ENCODE measurements at regions not wholly inside any gene's neighbourhood (a gene's known extent, or its start where the extent isn't known, plus 50 kb on each side); places are given as distances from the start of the nearest gene placed in this dataset.
A peak's percentile ranks its signal among the peaks of the same experiment; 100 is the strongest.

DNA sequence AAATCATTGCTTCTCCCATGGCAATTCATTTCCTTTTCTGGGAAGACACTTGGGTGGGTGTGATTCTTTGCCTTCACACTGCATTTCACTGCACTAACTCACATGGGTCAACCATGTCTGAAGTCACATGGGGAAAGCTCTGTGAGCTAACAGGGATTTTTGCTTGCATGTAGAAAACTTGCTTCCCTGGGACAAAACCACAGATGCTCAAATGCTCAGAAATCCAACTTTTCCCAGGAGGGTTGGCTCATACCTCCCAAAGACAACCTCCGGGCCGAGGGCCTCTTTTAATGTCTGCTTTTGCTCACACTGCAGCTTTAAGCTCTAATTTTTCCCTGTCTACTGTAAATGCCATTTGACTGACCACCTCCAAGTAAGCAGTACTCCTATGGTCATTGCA, 1695.2 kb downstream of the STIM2 start:
- TF ChIP-seq, protein P1, sequence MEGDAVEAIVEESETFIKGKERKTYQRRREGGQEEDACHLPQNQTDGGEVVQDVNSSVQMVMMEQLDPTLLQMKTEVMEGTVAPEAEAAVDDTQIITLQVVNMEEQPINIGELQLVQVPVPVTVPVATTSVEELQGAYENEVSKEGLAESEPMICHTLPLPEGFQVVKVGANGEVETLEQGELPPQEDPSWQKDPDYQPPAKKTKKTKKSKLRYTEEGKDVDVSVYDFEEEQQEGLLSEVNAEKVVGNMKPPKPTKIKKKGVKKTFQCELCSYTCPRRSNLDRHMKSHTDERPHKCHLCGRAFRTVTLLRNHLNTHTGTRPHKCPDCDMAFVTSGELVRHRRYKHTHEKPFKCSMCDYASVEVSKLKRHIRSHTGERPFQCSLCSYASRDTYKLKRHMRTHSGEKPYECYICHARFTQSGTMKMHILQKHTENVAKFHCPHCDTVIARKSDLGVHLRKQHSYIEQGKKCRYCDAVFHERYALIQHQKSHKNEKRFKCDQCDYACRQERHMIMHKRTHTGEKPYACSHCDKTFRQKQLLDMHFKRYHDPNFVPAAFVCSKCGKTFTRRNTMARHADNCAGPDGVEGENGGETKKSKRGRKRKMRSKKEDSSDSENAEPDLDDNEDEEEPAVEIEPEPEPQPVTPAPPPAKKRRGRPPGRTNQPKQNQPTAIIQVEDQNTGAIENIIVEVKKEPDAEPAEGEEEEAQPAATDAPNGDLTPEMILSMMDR (IDR thresholded peaks at IDR 0.05), result no peak
- TF ChIP-seq EP300 (IDR thresholded peaks at IDR 0.05) (no peak), POLR2A (IDR thresholded peaks at IDR 0.05) (no peak), POLR2AphosphoS5 (IDR thresholded peaks at IDR 0.05) (no peak)
- no peak for DNase-seq
- Histone ChIP-seq H3K36me3 (no peaks in the 10 kb centered on the region), H3K4me1 (no peaks in the 10 kb centered on the region), H3K9me3 (peaks cover 0 to 7% (median 0%) of the 10 kb centered on the region in 4 donors), H3K4me3 (no peak overlapping the region), H3K27me3 (no peaks in the 10 kb centered on the region), H3K27ac (no peak overlapping the region)
- 62 to 82% (median 70%) methylated on average over 2 of the region's 2 CpGs for WGBS, 5 donors
- intact Hi-C loops (cut with DNase I; ENCODE audit: low total_unique reads), result no loop called here

DNA sequence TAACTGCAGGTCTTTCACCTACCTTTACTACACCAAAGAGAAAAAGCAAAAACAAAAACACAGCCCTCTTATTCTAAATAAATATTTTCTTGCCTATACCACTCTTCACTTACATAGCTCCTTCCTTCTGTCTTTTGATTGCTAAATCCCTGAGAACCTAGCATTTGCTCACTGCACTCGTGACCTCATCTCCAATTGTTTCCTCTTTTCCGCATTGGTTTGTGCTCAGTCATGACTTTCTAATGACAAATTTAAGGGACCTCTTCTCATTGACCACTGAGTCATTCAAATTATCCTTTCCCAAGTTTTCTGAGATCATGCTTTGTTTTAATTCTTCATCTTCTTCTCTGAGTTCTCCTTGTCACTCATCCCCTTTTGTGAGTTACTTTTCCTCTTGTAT, 1697.1 kb downstream of the STIM2 start:
- Histone ChIP-seq H3K4me1 (no peaks in the 10 kb centered on the region), H3K9me3 (peaks cover 0 to 7% (median 0%) of the 10 kb centered on the region in 4 donors), H3K4me3 (no peak overlapping the region), H3K36me3 (no peaks in the 10 kb centered on the region), H3K27ac (no peak overlapping the region), H3K27me3 (no peaks in the 10 kb centered on the region)
- no peak for DNase-seq
- intact Hi-C loops (cut with DNase I; ENCODE audit: low total_unique reads), result no loop called here
- TF ChIP-seq, protein P1 (IDR thresholded peaks at IDR 0.05), result no peak
- TF ChIP-seq POLR2AphosphoS5 (IDR thresholded peaks at IDR 0.05) (no peak), POLR2A (IDR thresholded peaks at IDR 0.05) (no peak), EP300 (IDR thresholded peaks at IDR 0.05) (no peak)
- WGBS, 5 donors, result 71 to 82% (median 80%) methylated on average over 2 of the region's 2 CpGs

DNA sequence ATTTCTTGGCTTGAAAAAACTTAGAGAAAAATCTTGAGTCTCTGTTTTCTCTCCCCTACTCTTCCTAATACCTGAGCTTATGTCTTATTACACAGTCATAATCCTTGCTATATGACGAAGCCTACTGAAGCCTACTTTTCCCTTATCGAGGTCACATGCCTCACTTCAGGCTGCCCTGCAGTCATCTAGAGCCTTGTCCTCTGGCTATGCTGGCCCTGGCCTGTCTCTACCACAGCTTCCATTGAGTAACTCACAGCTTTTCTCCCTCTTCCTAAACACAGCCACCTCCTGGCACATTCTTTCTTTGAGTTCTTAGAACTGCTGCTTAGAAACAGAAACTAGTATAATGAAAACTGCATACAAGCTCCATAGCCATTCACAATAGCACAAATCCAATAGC, 1698.3 kb downstream of the STIM2 start:
- Histone ChIP-seq H3K27me3 (no peaks in the 10 kb centered on the region), H3K4me3 (no peak overlapping the region), H3K4me1 (no peaks in the 10 kb centered on the region), H3K9me3 (peaks cover 0 to 3% (median 0%) of the 10 kb centered on the region in 4 donors), H3K27ac (no peak overlapping the region), H3K36me3 (no peaks in the 10 kb centered on the region)
- TF ChIP-seq POLR2A (IDR thresholded peaks at IDR 0.05) (no peak), EP300 (IDR thresholded peaks at IDR 0.05) (no peak), POLR2AphosphoS5 (IDR thresholded peaks at IDR 0.05) (no peak)
- TF ChIP-seq, protein P1 (IDR thresholded peaks at IDR 0.05), result no peak
- WGBS, 5 donors, result 70 to 79% (median 76%) methylated on average over 2 of the region's 2 CpGs
- intact Hi-C loops (cut with DNase I; ENCODE audit: low total_unique reads), result no loop called here
- DNase-seq, result peak in 1 of 2 donors; percentile 6

DNA sequence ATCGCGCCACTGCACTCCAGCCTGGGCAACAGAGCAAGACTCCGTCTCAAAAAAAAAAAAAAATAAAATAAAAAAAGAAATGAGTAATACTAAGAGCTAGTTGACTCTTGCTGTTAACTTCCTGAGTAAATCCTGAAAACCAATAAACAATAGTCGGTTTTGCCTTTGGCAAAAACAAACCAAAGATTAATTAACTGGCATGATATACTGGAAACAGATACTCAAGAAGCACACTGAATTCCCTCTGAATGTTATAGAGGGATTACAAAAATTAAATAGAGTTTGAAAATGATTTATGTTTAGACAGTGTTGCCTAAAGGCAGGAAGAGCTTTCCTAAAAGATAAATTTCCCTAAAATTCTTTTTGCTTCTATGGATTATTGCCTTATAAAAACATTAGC, 1702.3 kb downstream of the STIM2 start:
- 29 to 78% (median 55%) methylated on average over 1 to 2 of the region's 4 CpGs for WGBS, 5 donors

DNA sequence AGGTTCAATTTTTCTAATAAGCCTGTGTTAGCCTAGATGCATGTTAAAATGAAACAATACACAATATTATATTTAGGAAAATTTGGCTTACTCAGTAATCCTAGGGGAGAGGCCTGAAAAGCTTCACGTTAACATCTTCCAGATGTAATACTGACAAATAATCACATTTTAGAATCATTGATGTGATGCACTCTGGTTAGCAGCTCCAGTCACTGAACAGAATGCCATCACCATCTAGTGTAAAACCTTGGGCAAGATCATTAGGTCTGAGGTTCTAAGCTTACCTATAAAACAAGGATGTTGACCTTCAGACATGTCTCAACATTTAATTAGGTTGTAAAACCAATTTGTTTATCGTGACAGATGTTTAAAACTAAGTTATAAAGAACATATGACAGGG, 1704.8 kb downstream of the STIM2 start:
- intact Hi-C loops (cut with DNase I; ENCODE audit: low total_unique reads), result no loop called here
- H3K9me3 ChIP-seq, result peaks cover 0 to 22% (median 6%) of the 10 kb centered on the region in 4 donors
- WGBS, 5 donors, result 55 to 64% (median 63%) methylated on average over 2 of the region's 2 CpGs
- H3K27ac ChIP-seq, result no peak overlapping the region
- no peaks in the 10 kb centered on the region for H3K27me3 ChIP-seq
- DNase-seq, result peak in 1 of 2 donors; percentile 38
- no peak for TF ChIP-seq EP300 (IDR thresholded peaks at IDR 0.05)
- no peak for TF ChIP-seq POLR2A (IDR thresholded peaks at IDR 0.05)
- TF ChIP-seq, protein P1 (IDR thresholded peaks at IDR 0.05), result no peak
- TF ChIP-seq POLR2AphosphoS5 (IDR thresholded peaks at IDR 0.05), result no peak
- no peak overlapping the region for H3K4me3 ChIP-seq
- H3K36me3 ChIP-seq, result no peaks in the 10 kb centered on the region
- no peaks in the 10 kb centered on the region for H3K4me1 ChIP-seq

More for the DNA sequence above, 1702.3 kb downstream of the STIM2 start:
- Histone ChIP-seq H3K27ac (no peak overlapping the region), H3K9me3 (peaks cover 0 to 9% (median under 1%) of the 10 kb centered on the region in 4 donors), H3K36me3 (no peaks in the 10 kb centered on the region), H3K27me3 (no peaks in the 10 kb centered on the region), H3K4me3 (no peak overlapping the region), H3K4me1 (no peaks in the 10 kb centered on the region)
- no peak for DNase-seq
- TF ChIP-seq POLR2AphosphoS5 (IDR thresholded peaks at IDR 0.05), result no peak
- no peak for TF ChIP-seq POLR2A (IDR thresholded peaks at IDR 0.05)
- no peak for TF ChIP-seq EP300 (IDR thresholded peaks at IDR 0.05)
- intact Hi-C loops (cut with DNase I; ENCODE audit: low total_unique reads), result no loop called here
